Mucosa of descending colon (tissue), 3 donors: ENCODE measurements at regions not wholly inside any gene's neighbourhood (a gene's known extent, or its start where the extent isn't known, plus 50 kb on each side); places are given as distances from the start of the nearest gene placed in this dataset.
A peak's percentile ranks its signal among the peaks of the same experiment; 100 is the strongest.
"Not testable (repeated sequence)": the region's sequence is repeated elsewhere in the genome, so short reads cannot be mapped to it uniquely, and the experiment has no call there.

ENCODE experiments used
- ATAC-seq: fragments of 200-7000 bp; cut with Tn5 transposase; one replicate; pipeline ENCODE4 v1.9.1; 2020; ENCODE audit warnings: mild to moderate bottlenecking, moderate library complexity
- DNase-seq, 3 donors: peaks; one replicate each; pipeline ENCODE4 v3.0.0-alpha.2; 2020
- H3K36me3 ChIP-seq: fragments of 200-600 bp; one replicate; pipeline ENCODE4 v1.8.0; 2021; ENCODE audit warnings: low read depth, mild to moderate bottlenecking
- H3K4me1 ChIP-seq: fragments of 200-600 bp; one replicate; pipeline ENCODE4 v1.8.0; 2021; ENCODE audit warnings: low read depth, mild to moderate bottlenecking
- H3K4me3 ChIP-seq: fragments of 200-600 bp; one replicate; pipeline ENCODE4 v1.8.0; 2021; ENCODE audit warnings: mild to moderate bottlenecking
- H3K9me3 ChIP-seq: fragments of 200-600 bp; one replicate; pipeline ENCODE4 v1.8.0; 2021; ENCODE audit warnings: mild to moderate bottlenecking
- intact Hi-C, 2 donors: fragments of 100-400 bp; cut with DNase I in 1 of 2; cut with micrococcal nuclease in 1 of 2; formaldehyde crosslinking; loops; one replicate each; pipeline versions ENCODE4 v1.11.0 to v1.11.1; 2022; cut with DNase I, micrococcal nuclease
- donor health status: DM: no; HTN: no; CAD: no; lungs with moderate emphysema.
- donor health status: DM: no; HTN: no; CAD: no.
- donor health status: DM: no; HTN: yes; CAD: no.

DNA sequence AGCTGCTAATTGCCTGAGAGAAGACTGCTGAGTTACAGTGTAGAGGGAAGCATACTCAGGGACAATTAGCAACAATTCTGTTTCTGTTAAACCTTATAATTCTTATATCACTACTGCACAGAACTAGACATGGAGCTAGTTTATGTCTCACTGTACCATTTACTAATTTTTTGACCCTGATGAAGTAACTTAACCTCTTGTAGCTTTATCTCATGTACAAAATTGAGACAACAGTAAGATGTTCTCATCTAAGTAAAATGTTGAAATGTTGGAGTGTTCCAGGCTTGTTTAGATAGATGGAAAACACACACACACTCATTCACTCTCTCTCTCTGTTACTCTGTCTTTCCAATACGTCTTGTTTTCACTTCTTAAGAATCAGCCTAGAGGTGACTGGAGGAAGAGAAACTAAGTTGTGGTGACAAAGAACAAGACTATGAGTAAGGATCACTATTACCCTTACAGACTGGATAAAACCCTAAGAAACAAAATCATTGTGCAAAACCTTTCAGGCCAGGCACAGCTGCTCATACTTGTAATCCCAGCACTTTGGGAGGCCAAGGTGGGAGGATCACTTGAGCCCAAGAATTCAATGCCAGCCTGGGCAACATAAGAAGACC, 107.8 kb downstream of the FAM72C start:
- DNase-seq, H3K4me3 ChIP-seq, ATAC-seq, H3K9me3 ChIP-seq, intact Hi-C loops, H3K4me1 ChIP-seq, H3K36me3 ChIP-seq: not testable (repeated sequence)

- intact Hi-C loops, H3K4me1 ChIP-seq, H3K9me3 ChIP-seq, ATAC-seq, DNase-seq, H3K36me3 ChIP-seq, H3K4me3 ChIP-seq: not testable (repeated sequence)
These were observed 109.1 kb downstream of the FAM72C start for GRCh38 chr1:143862722-143863121.

GRCh38 chr1:143861306-143861705, 110.5 kb downstream of the FAM72C start:
- ATAC-seq, H3K9me3 ChIP-seq, H3K4me1 ChIP-seq, H3K36me3 ChIP-seq, DNase-seq, H3K4me3 ChIP-seq, intact Hi-C loops: not testable (repeated sequence)

- H3K4me3 ChIP-seq, H3K36me3 ChIP-seq, intact Hi-C loops, DNase-seq, ATAC-seq, H3K9me3 ChIP-seq, H3K4me1 ChIP-seq: not testable (repeated sequence)
These were observed 115.9 kb downstream of the FAM72C start for GRCh38 chr1:143855867-143856266.

DNA sequence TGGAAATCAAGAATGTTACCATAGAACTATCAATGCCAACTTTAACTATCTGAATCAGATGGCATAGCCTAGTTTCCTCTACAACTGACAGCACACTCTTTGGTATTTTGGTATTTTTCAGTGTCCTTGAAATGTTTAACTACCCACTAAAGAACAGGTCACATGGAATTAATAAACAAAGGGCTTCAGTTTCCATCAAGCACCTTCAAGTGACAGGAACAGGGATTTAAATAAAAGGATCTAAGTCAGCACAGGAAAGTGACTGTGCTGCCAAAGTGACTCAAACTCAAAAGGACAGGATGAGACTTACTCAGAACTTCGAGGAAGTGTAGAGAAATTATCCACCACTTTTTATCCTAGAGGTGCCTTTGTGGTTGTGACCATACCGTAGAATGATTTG, 117.7 kb downstream of the FAM72C start:
- H3K36me3 ChIP-seq, H3K4me1 ChIP-seq, H3K9me3 ChIP-seq, H3K4me3 ChIP-seq, intact Hi-C loops, DNase-seq, ATAC-seq: not testable (repeated sequence)

- H3K36me3 ChIP-seq, intact Hi-C loops, H3K9me3 ChIP-seq, H3K4me3 ChIP-seq, H3K4me1 ChIP-seq, ATAC-seq, DNase-seq: not testable (repeated sequence)
These were observed 121.1 kb downstream of the FAM72C start for GRCh38 chr1:143850637-143851036.

GRCh38 chr1:143848859-143849258, 122.9 kb downstream of the FAM72C start:
- intact Hi-C loops, ATAC-seq, H3K4me3 ChIP-seq, H3K9me3 ChIP-seq, H3K4me1 ChIP-seq, H3K36me3 ChIP-seq, DNase-seq: not testable (repeated sequence)

DNA sequence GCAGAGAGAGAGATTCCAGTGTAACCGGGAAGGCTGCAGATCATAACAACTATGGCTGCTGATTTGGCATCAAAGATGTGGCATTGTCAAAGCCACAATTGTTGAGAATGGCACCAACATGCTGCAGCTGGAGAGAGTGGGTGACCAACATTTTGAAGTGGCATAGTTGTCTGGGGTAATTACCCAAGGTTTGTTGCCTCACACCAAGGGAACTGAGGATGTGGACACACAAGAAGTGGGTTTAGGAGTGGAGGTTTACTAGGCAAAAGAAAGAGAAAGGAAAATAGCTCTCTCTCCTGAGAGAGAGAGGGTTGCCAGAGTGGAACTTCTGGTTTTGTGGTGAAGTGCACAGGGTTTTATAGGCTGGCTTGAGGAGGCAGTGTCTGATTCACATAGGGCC, 126.6 kb downstream of the FAM72C start:
- intact Hi-C loops, ATAC-seq, H3K4me3 ChIP-seq, H3K9me3 ChIP-seq, H3K36me3 ChIP-seq, H3K4me1 ChIP-seq, DNase-seq: not testable (repeated sequence)

- intact Hi-C loops, H3K9me3 ChIP-seq, ATAC-seq, DNase-seq, H3K4me3 ChIP-seq, H3K36me3 ChIP-seq, H3K4me1 ChIP-seq: not testable (repeated sequence)
These were observed 129.7 kb downstream of the FAM72C start for GRCh38 chr1:143842058-143842457.

DNA sequence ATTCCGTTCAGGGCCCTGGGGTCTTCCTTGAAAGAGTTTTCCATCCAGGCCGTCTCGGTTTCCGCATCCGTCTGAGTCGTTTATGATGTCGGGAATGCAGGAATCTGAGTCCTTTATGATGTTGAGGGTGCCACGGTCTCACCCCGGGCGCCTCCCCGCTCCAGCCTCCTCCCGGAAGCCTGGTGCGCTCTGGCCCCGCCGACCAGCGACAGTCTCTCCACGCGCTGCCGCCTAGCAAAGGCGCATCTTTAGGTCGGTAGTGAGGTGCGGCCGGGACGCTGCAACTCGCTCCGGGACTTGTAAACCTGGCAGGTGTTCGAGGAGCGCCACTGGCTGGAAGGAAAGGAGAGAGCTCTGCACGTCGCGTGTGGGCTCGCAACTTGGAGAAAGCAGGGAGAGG, 132.6 kb downstream of the FAM72C start:
- H3K36me3 ChIP-seq, DNase-seq, H3K9me3 ChIP-seq, H3K4me3 ChIP-seq, H3K4me1 ChIP-seq, intact Hi-C loops: not testable (repeated sequence)
- peak; percentile 63 for ATAC-seq

- DNase-seq, H3K4me1 ChIP-seq, H3K9me3 ChIP-seq, intact Hi-C loops, H3K4me3 ChIP-seq, H3K36me3 ChIP-seq: not testable (repeated sequence)
- ATAC-seq, result peak; percentile 12
These were observed 133.2 kb downstream of the FAM72C start for GRCh38 chr1:143838598-143838929.

- H3K36me3 ChIP-seq, H3K4me3 ChIP-seq, H3K9me3 ChIP-seq, intact Hi-C loops, H3K4me1 ChIP-seq, ATAC-seq: not testable (repeated sequence)
- DNase-seq, result peak in 2 of 3 donors; percentile 3 to 15
These were observed 133.7 kb downstream of the FAM72C start for GRCh38 chr1:143837924-143838597.

- H3K4me1 ChIP-seq, H3K9me3 ChIP-seq, DNase-seq, intact Hi-C loops, H3K4me3 ChIP-seq, H3K36me3 ChIP-seq, ATAC-seq: not testable (repeated sequence)
These were observed 138.4 kb downstream of the FAM72C start for GRCh38 chr1:143833376-143833775.

- ATAC-seq, H3K9me3 ChIP-seq, H3K4me3 ChIP-seq, H3K4me1 ChIP-seq, intact Hi-C loops, DNase-seq, H3K36me3 ChIP-seq: not testable (repeated sequence)
These were observed 139.4 kb downstream of the FAM72C start for GRCh38 chr1:143832379-143832716.
